Uterus (tissue), 2 donors: ENCODE measurements at regions not wholly inside any gene's neighbourhood (a gene's known extent, or its start where the extent isn't known, plus 50 kb on each side); places are given as distances from the start of the nearest gene placed in this dataset.

Source experiments
- POLR2A ChIP-seq, 2 donors: fragments of 450-650 bp; IDR thresholded peaks; one replicate each; pipeline ENCODE4 v1.6.1; 2016; ENCODE audit warnings: antibody characterized with exemption in 2 of 2, mild to moderate bottlenecking in 1 of 2, moderate library complexity in 1 of 2
- TF ChIP-seq, protein P1 (sequence below), 4 experiments: fragments of 200-600 bp in 2 of 4; fragments of 450-650 bp in 2 of 4; sonication (generic) in 2 of 4; IDR thresholded peaks; one replicate each; pipeline ENCODE4 v1.5.1; 2016 to 2019; ENCODE audit warnings: antibody characterized with exemption in 4 of 4, mild to moderate bottlenecking in 2 of 4, moderate library complexity in 1 of 4

DNA sequence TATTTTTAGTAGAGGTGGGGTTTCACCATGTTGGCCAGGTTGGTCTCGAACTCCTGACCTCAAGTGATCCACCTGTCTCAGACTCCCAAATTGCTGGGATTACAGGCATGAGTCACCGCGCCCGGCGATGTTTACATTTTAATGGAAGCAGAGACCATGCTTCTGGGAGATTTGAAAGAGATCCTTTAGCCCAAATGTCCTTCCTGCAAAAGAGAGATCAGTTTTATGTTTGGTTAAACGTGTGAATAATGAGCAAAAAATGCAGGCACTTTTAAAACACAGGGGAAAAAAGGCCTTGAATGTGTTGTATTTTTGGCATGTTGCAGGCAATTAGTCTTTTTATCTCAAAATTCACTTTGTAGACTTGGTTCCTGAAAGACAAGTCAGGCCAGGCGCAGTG lies 95.8 kb upstream of the ELOVL6 start:
- TF ChIP-seq, protein P1, sequence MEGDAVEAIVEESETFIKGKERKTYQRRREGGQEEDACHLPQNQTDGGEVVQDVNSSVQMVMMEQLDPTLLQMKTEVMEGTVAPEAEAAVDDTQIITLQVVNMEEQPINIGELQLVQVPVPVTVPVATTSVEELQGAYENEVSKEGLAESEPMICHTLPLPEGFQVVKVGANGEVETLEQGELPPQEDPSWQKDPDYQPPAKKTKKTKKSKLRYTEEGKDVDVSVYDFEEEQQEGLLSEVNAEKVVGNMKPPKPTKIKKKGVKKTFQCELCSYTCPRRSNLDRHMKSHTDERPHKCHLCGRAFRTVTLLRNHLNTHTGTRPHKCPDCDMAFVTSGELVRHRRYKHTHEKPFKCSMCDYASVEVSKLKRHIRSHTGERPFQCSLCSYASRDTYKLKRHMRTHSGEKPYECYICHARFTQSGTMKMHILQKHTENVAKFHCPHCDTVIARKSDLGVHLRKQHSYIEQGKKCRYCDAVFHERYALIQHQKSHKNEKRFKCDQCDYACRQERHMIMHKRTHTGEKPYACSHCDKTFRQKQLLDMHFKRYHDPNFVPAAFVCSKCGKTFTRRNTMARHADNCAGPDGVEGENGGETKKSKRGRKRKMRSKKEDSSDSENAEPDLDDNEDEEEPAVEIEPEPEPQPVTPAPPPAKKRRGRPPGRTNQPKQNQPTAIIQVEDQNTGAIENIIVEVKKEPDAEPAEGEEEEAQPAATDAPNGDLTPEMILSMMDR (IDR thresholded peaks at IDR 0.05), result no peak
- no peak for TF ChIP-seq POLR2A (IDR thresholded peaks at IDR 0.05)
